ENCODE measurements at regions not wholly inside any gene's neighbourhood (a gene's known extent, or its start where the extent isn't known, plus 50 kb on each side); places are given as distances from the start of the nearest gene placed in this dataset.
"Not testable (repeated sequence)": the region's sequence is repeated elsewhere in the genome, so short reads cannot be mapped to it uniquely, and the experiment has no call there.

GRCh38 chr6:85050149-85050548 lies 285.8 kb upstream of the TBX18 start:
- Mint-ChIP-seq H3K4me1 (ENCODE audit: low read depth) (no peaks in the 10 kb centered on the region), H3K36me3 (no peaks in the 10 kb centered on the region), H3K9me3 (ENCODE audit: low read depth) (no peaks in the 10 kb centered on the region), H3K4me3 (no peak overlapping the region), H3K27me3 (no peaks in the 10 kb centered on the region), H3K27ac (no peak overlapping the region)

DNA sequence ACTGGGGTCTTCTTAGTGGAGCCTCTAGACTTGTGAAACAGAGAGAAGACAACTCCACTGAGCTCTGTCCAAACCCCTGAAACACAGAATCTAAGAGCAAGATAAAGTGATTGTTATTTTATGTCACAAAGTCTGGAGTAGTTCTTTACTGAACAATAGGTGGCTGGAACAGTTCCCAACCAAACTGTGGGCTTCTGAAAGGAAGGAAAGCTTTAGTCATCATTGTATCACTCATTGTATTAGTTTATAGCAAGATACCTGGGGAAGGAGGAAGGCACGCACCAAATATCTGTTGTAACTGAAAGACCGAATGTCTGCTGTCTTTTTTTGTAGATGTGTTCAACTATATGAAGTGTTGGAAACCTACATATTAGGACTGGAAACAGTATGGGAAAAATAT lies 284.9 kb upstream of the TBX18 start:
- Mint-ChIP-seq H3K36me3 (no peaks in the 10 kb centered on the region), H3K9me3 (ENCODE audit: low read depth) (no peaks in the 10 kb centered on the region), H3K27me3 (no peaks in the 10 kb centered on the region)

GRCh38 chr6:85047818-85048217 lies 283.4 kb upstream of the TBX18 start:
- H3K36me3 Mint-ChIP-seq, result no peaks in the 10 kb centered on the region
- H3K4me1 Mint-ChIP-seq (ENCODE audit: low read depth), result no peaks in the 10 kb centered on the region
- no peaks in the 10 kb centered on the region for H3K9me3 Mint-ChIP-seq (ENCODE audit: low read depth)
- no peaks in the 10 kb centered on the region for H3K27me3 Mint-ChIP-seq
- H3K27ac Mint-ChIP-seq, result no peak overlapping the region
- H3K4me3 Mint-ChIP-seq, result no peak overlapping the region

More for the DNA sequence above, 284.9 kb upstream of the TBX18 start:
- no peaks in the 10 kb centered on the region for H3K4me1 Mint-ChIP-seq (ENCODE audit: low read depth)
- no peak overlapping the region for H3K27ac Mint-ChIP-seq
- no peak overlapping the region for H3K4me3 Mint-ChIP-seq

GRCh38 chr6:85045767-85046166 lies 281.4 kb upstream of the TBX18 start:
- not testable (repeated sequence) for H3K36me3 Mint-ChIP-seq; H3K27me3 Mint-ChIP-seq; H3K4me1 Mint-ChIP-seq (ENCODE audit: low read depth); H3K4me3 Mint-ChIP-seq; H3K27ac Mint-ChIP-seq; H3K9me3 Mint-ChIP-seq (ENCODE audit: low read depth)

DNA sequence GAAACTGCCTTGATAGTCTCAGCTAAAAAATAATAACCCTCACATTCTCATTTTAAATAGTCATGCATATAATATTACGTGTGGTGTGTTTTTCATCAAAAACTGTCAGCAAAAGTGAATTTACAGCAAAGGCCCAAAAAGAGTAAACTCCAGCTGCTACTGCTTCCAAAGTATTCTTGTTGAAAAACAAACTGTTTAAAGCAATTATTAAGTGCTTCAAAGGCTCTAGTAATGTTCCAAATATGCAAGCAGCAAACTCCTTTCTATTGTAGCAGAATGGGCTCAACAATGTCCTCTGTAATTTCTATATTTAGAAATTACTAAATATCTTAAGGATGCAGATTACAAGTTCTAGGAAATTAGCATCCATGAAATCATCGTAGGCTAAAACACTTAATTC lies 280.0 kb upstream of the TBX18 start:
- Mint-ChIP-seq H3K27me3 (no peaks in the 10 kb centered on the region), H3K4me1 (ENCODE audit: low read depth) (no peaks in the 10 kb centered on the region), H3K4me3 (no peak overlapping the region), H3K36me3 (no peaks in the 10 kb centered on the region), H3K9me3 (ENCODE audit: low read depth) (peaks cover 5% of the 10 kb centered on the region), H3K27ac (no peak overlapping the region)

DNA sequence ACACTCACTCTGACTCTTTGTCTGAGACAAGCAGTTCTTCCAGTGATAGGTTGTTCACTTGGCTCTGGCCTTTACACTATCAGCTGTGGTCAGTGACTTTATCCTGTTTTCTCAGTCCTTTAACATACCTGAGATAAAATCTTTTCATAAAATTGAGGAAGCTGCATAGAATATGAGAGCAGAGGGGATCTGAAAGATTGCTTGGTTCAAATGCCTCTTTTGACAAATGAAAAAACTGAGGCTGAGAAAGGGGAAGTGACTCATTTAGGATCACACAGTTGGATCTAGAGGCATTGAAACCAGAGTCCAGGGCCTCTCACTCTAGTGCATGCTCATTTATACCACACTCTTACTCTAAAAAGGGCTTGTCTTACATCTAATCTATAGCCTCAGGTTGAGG lies 277.0 kb upstream of the TBX18 start:
- Mint-ChIP-seq H3K36me3 (no peaks in the 10 kb centered on the region), H3K9me3 (ENCODE audit: low read depth) (peaks cover 5% of the 10 kb centered on the region), H3K27me3 (no peaks in the 10 kb centered on the region), H3K4me3 (no peak overlapping the region), H3K27ac (no peak overlapping the region), H3K4me1 (ENCODE audit: low read depth) (no peaks in the 10 kb centered on the region)

- Mint-ChIP-seq H3K36me3 (no peaks in the 10 kb centered on the region), H3K27ac (no peak overlapping the region), H3K4me1 (ENCODE audit: low read depth) (no peaks in the 10 kb centered on the region), H3K27me3 (no peaks in the 10 kb centered on the region), H3K4me3 (no peak overlapping the region), H3K9me3 (ENCODE audit: low read depth) (peaks cover 12% of the 10 kb centered on the region)
These were observed 272.8 kb upstream of the TBX18 start for GRCh38 chr6:85037221-85037620.

GRCh38 chr6:85035766-85036165 lies 271.4 kb upstream of the TBX18 start:
- no peak overlapping the region for H3K4me3 Mint-ChIP-seq
- H3K4me1 Mint-ChIP-seq (ENCODE audit: low read depth), result no peaks in the 10 kb centered on the region
- no peaks in the 10 kb centered on the region for H3K27me3 Mint-ChIP-seq
- H3K36me3 Mint-ChIP-seq, result no peaks in the 10 kb centered on the region
- H3K9me3 Mint-ChIP-seq (ENCODE audit: low read depth), result peaks cover 8% of the 10 kb centered on the region
- H3K27ac Mint-ChIP-seq, result no peak overlapping the region

GRCh38 chr6:85033547-85033946 lies 269.1 kb upstream of the TBX18 start:
- H3K4me1 Mint-ChIP-seq (ENCODE audit: low read depth), result no peaks in the 10 kb centered on the region
- H3K27ac Mint-ChIP-seq, result no peak overlapping the region
- H3K4me3 Mint-ChIP-seq, result no peak overlapping the region
- peaks cover 8% of the 10 kb centered on the region for H3K9me3 Mint-ChIP-seq (ENCODE audit: low read depth)
- H3K36me3 Mint-ChIP-seq, result no peaks in the 10 kb centered on the region
- H3K27me3 Mint-ChIP-seq, result no peaks in the 10 kb centered on the region

- Mint-ChIP-seq H3K9me3 (ENCODE audit: low read depth) (peaks cover 4% of the 10 kb centered on the region), H3K36me3 (no peaks in the 10 kb centered on the region), H3K4me1 (ENCODE audit: low read depth) (no peaks in the 10 kb centered on the region), H3K4me3 (no peak overlapping the region), H3K27ac (no peak overlapping the region), H3K27me3 (no peaks in the 10 kb centered on the region)
These were observed 261.6 kb upstream of the TBX18 start for GRCh38 chr6:85026021-85026420.

DNA sequence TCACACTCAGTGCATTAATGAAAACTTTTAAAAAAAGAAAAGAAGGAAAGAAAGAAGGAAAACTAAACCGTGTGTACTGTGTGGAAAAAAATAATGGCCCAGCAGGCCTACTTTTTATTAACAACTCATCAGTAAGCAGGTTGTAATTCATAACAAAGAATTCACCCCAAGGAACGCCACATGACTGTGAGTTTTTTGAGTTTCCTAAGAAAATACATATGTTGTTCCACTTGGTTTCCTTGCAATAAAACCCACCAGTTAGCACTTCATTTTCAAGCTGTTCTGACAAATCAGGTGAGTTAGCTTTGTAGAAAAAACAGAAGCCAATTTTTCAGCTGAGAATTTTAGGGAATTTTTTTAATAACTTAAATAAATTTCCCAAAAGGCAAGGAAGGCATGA lies 259.3 kb upstream of the TBX18 start:
- Mint-ChIP-seq H3K27ac (no peak overlapping the region), H3K4me1 (ENCODE audit: low read depth) (no peaks in the 10 kb centered on the region), H3K27me3 (no peaks in the 10 kb centered on the region), H3K9me3 (ENCODE audit: low read depth) (peaks cover 4% of the 10 kb centered on the region), H3K36me3 (no peaks in the 10 kb centered on the region), H3K4me3 (no peak overlapping the region)

- H3K36me3 Mint-ChIP-seq, result no peaks in the 10 kb centered on the region
- no peaks in the 10 kb centered on the region for H3K9me3 Mint-ChIP-seq (ENCODE audit: low read depth)
- no peak overlapping the region for H3K27ac Mint-ChIP-seq
- no peak overlapping the region for H3K4me3 Mint-ChIP-seq
- H3K4me1 Mint-ChIP-seq (ENCODE audit: low read depth), result no peaks in the 10 kb centered on the region
- H3K27me3 Mint-ChIP-seq, result peaks cover 6% of the 10 kb centered on the region
These were observed 253.0 kb upstream of the TBX18 start for GRCh38 chr6:85017352-85017751.

DNA sequence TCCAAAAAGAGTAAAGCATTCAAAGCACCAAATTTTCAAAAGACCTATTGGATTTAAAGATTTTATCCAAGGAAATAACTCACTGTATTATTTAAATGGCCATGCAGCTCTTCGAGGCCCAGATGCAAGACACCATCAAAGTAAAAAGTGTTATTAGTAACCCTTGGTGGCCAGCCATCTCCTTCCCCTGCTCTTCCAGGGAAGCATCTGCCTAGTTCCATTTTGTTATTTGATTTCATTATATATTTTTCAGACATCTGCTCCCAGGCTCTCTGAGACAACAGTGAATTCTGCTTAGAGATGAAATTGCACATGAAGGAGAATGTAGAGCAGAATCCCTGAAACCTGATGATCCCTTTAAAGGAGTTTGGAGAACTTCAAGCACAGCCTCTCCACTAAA lies 252.3 kb upstream of the TBX18 start:
- Mint-ChIP-seq H3K4me3 (no peak overlapping the region), H3K36me3 (no peaks in the 10 kb centered on the region), H3K4me1 (ENCODE audit: low read depth) (no peaks in the 10 kb centered on the region), H3K27ac (no peak overlapping the region), H3K27me3 (peaks cover 6% of the 10 kb centered on the region), H3K9me3 (ENCODE audit: low read depth) (no peaks in the 10 kb centered on the region)

- Mint-ChIP-seq H3K4me3 (no peak overlapping the region), H3K36me3 (no peaks in the 10 kb centered on the region), H3K27ac (no peak overlapping the region)
These were observed 251.1 kb upstream of the TBX18 start for GRCh38 chr6:85015396-85015990.

GRCh38 chr6:85010865-85011264 lies 246.5 kb upstream of the TBX18 start:
- H3K9me3 Mint-ChIP-seq (ENCODE audit: low read depth), result no peaks in the 10 kb centered on the region
- no peaks in the 10 kb centered on the region for H3K36me3 Mint-ChIP-seq
- no peak overlapping the region for H3K27ac Mint-ChIP-seq
- H3K27me3 Mint-ChIP-seq, result peaks cover 11% of the 10 kb centered on the region
- no peak overlapping the region for H3K4me3 Mint-ChIP-seq
- H3K4me1 Mint-ChIP-seq (ENCODE audit: low read depth), result no peaks in the 10 kb centered on the region

More at GRCh38 chr6:85015396-85015990, 251.1 kb upstream of the TBX18 start:
- H3K27me3 Mint-ChIP-seq, result peaks cover 11% of the 10 kb centered on the region
- no peaks in the 10 kb centered on the region for H3K9me3 Mint-ChIP-seq (ENCODE audit: low read depth)
- no peaks in the 10 kb centered on the region for H3K4me1 Mint-ChIP-seq (ENCODE audit: low read depth)

GRCh38 chr6:85008296-85009009 lies 244.1 kb upstream of the TBX18 start:
- H3K36me3 Mint-ChIP-seq, result no peaks in the 10 kb centered on the region
- H3K4me3 Mint-ChIP-seq, result no peak overlapping the region
- H3K9me3 Mint-ChIP-seq (ENCODE audit: low read depth), result no peaks in the 10 kb centered on the region
- H3K27ac Mint-ChIP-seq, result no peak overlapping the region
- no peaks in the 10 kb centered on the region for H3K4me1 Mint-ChIP-seq (ENCODE audit: low read depth)
- H3K27me3 Mint-ChIP-seq, result peaks cover 5% of the 10 kb centered on the region

Measured in activated naive CD8-positive, alpha-beta T cell (primary cell).